ENCODE measurements at regions not wholly inside any gene's neighbourhood (a gene's known extent, or its start where the extent isn't known, plus 50 kb on each side); places are given as distances from the start of the nearest gene placed in this dataset.
A peak's percentile ranks its signal among the peaks of the same experiment; 100 is the strongest.

GRCh38 chr5:174376056-174376455 lies 330.6 kb downstream of the NSG2 start:
- H3K4me3 Mint-ChIP-seq = no peak overlapping the region

GRCh38 chr5:174376726-174377373 lies 331.3 kb downstream of the NSG2 start:
- no peak overlapping the region for H3K4me3 Mint-ChIP-seq
- H3K36me3 Mint-ChIP-seq = no peaks in the 10 kb centered on the region
- no peaks in the 10 kb centered on the region for H3K27me3 Mint-ChIP-seq
- ATAC-seq (ENCODE audit: low read depth in 2 of 2) = no peak
- DNase-seq = no peak
- H3K27ac Mint-ChIP-seq = peak overlapping the region in 1 of 6 donors; percentile 60
- peaks cover 0 to 17% (median 3%) of the 10 kb centered on the region in 7 donors for H3K9me3 Mint-ChIP-seq
- H3K4me1 Mint-ChIP-seq = no peaks in the 10 kb centered on the region

More at GRCh38 chr5:174376056-174376455, 330.6 kb downstream of the NSG2 start:
- H3K36me3 Mint-ChIP-seq = no peaks in the 10 kb centered on the region
- H3K4me1 Mint-ChIP-seq = no peaks in the 10 kb centered on the region
- no peak for DNase-seq
- ATAC-seq (ENCODE audit: low read depth in 2 of 2) = no peak
- peaks cover 0 to 17% (median 3%) of the 10 kb centered on the region in 7 donors for H3K9me3 Mint-ChIP-seq
- no peak overlapping the region for H3K27ac Mint-ChIP-seq
- peaks cover 2 to 4% (median 4%) of the 10 kb centered on the region in 3 donors for H3K27me3 Mint-ChIP-seq

DNA sequence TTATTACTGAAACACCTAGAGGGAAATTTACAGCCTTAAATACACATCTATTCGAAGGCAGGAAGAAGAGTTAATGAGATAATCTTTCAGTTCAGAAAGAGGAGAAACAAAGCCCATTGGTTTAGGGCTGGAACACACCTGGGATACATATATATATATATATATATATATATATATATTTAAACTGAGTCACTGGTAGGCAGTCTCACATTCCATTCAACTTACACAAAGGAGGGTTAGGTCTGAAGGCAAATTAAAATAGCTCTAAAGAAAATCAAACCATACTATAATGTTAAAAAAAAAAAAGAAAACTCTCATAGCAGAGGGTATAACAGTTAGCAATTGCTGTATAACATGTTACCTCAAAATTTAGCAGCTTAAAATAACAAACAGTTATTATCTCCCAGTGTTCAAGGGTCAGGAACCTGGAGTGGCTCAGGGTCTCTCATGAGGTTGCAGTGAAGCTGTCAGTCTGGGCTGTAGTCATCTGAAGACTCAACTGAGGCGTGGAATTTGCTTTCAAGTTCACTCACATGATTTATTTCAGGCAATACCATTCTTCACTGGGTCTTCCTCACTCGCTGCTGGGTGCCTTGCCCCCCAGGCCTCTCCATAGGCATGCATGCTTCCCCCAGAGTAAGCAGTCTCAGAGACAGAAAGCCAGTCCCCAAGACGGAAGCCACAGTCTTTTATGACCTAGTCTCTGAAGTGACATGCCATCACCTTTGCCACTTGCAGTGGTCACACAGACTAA lies 332.8 kb downstream of the NSG2 start:
- ATAC-seq (ENCODE audit: low read depth in 2 of 2) (no peak), DNase-seq (no peak)
- Mint-ChIP-seq H3K36me3 (no peaks in the 10 kb centered on the region), H3K27ac (no peak overlapping the region), H3K27me3 (no peaks in the 10 kb centered on the region), H3K9me3 (peaks cover 0 to 14% (median 5%) of the 10 kb centered on the region in 7 donors), H3K4me3 (no peak overlapping the region), H3K4me1 (no peaks in the 10 kb centered on the region)

- DNase-seq (no peak), ATAC-seq (ENCODE audit: low read depth in 2 of 2) (no peak)
- Mint-ChIP-seq H3K4me3 (no peak overlapping the region), H3K36me3 (no peaks in the 10 kb centered on the region), H3K27me3 (peaks cover 0 to 6% (median 6%) of the 10 kb centered on the region in 3 donors), H3K9me3 (peaks cover 0 to 14% (median 5%) of the 10 kb centered on the region in 7 donors), H3K4me1 (no peaks in the 10 kb centered on the region), H3K27ac (no peak overlapping the region)
Measured at GRCh38 chr5:174380311-174380710, 334.8 kb downstream of the NSG2 start.

- peaks cover 3 to 12% (median 10%) of the 10 kb centered on the region in 3 donors for H3K27me3 Mint-ChIP-seq
- no peaks in the 10 kb centered on the region for H3K4me1 Mint-ChIP-seq
- DNase-seq (no peak), ATAC-seq (ENCODE audit: low read depth in 2 of 2) (no peak)
- H3K9me3 Mint-ChIP-seq = peaks cover 0 to 14% (median 5%) of the 10 kb centered on the region in 7 donors
- no peak overlapping the region for H3K4me3 Mint-ChIP-seq
- H3K36me3 Mint-ChIP-seq = no peaks in the 10 kb centered on the region
- H3K27ac Mint-ChIP-seq = no peak overlapping the region
Measured at GRCh38 chr5:174381241-174381640, 335.7 kb downstream of the NSG2 start.

GRCh38 chr5:174383210-174384167 lies 338.0 kb downstream of the NSG2 start:
- ATAC-seq (ENCODE audit: low read depth in 2 of 2) (no peak), DNase-seq (no peak)
- no peaks in the 10 kb centered on the region for H3K4me1 Mint-ChIP-seq

DNA sequence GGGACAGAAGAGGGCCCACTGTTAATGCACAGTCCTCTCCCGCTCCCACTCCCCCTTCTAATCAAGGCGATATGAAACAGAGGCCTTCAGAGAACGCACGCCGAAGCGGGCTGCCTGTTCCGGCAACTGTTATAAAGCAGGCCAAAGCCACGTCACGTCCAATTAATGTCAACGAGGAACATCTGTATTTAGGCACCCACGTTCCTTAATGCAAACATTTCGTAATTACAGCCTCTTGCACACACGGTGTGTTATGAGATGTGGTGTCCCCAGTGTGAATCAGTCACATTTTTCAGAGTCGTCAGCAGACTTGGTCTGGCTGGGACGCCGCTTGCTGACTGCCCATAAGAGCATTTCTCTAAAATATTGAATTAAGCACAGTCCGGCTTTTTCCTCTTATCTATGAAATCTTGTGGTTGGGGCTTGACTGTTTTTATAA lies 339.0 kb downstream of the NSG2 start:
- Mint-ChIP-seq H3K4me3 (no peak overlapping the region), H3K27me3 (peaks cover 6 to 25% (median 16%) of the 10 kb centered on the region in 3 donors), H3K36me3 (no peaks in the 10 kb centered on the region), H3K27ac (no peak overlapping the region), H3K9me3 (peaks cover 2 to 13% (median 5%) of the 10 kb centered on the region in 7 donors), H3K4me1 (no peaks in the 10 kb centered on the region)
- DNase-seq = no peak
- ATAC-seq (ENCODE audit: low read depth in 2 of 2) = no peak

More at GRCh38 chr5:174383210-174384167, 338.0 kb downstream of the NSG2 start:
- Mint-ChIP-seq H3K27me3 (peaks cover 6 to 25% (median 16%) of the 10 kb centered on the region in 3 donors), H3K27ac (no peak overlapping the region), H3K36me3 (no peaks in the 10 kb centered on the region), H3K9me3 (peaks cover 1 to 14% (median 5%) of the 10 kb centered on the region in 7 donors), H3K4me3 (no peak overlapping the region)

- Mint-ChIP-seq H3K27ac (no peak overlapping the region), H3K36me3 (no peaks in the 10 kb centered on the region), H3K27me3 (peaks cover 6 to 25% (median 16%) of the 10 kb centered on the region in 3 donors), H3K4me1 (no peaks in the 10 kb centered on the region), H3K9me3 (peaks cover 0 to 9% (median 2%) of the 10 kb centered on the region in 7 donors), H3K4me3 (no peak overlapping the region)
- DNase-seq (no peak), ATAC-seq (ENCODE audit: low read depth in 2 of 2) (no peak)
Measured at GRCh38 chr5:174386306-174386705, 338.1 kb upstream of the MSX2 start.

- no peaks in the 10 kb centered on the region for H3K4me1 Mint-ChIP-seq
- no peak for ATAC-seq (ENCODE audit: low read depth in 2 of 2)
- H3K36me3 Mint-ChIP-seq = no peaks in the 10 kb centered on the region
- no peak overlapping the region for H3K27ac Mint-ChIP-seq
- peaks cover 6 to 25% (median 16%) of the 10 kb centered on the region in 3 donors for H3K27me3 Mint-ChIP-seq
- no peak for DNase-seq
- H3K9me3 Mint-ChIP-seq = peaks cover 0 to 9% (median 2%) of the 10 kb centered on the region in 7 donors
- H3K4me3 Mint-ChIP-seq = no peak overlapping the region
Measured at GRCh38 chr5:174386846-174387245, 337.5 kb upstream of the MSX2 start.

GRCh38 chr5:174387448-174387847 lies 336.9 kb upstream of the MSX2 start:
- Mint-ChIP-seq H3K4me1 (no peaks in the 10 kb centered on the region), H3K4me3 (no peak overlapping the region), H3K27me3 (peaks cover 6 to 25% (median 19%) of the 10 kb centered on the region in 3 donors), H3K27ac (no peak overlapping the region), H3K9me3 (peaks cover 0 to 9% (median 2%) of the 10 kb centered on the region in 7 donors), H3K36me3 (no peaks in the 10 kb centered on the region)
- DNase-seq (no peak), ATAC-seq (ENCODE audit: low read depth in 2 of 2) (no peak)

- DNase-seq (no peak), ATAC-seq (ENCODE audit: low read depth in 2 of 2) (no peak)
- H3K27me3 Mint-ChIP-seq = peaks cover 4 to 24% (median 15%) of the 10 kb centered on the region in 3 donors
- H3K36me3 Mint-ChIP-seq = no peaks in the 10 kb centered on the region
- H3K9me3 Mint-ChIP-seq = peaks cover 0 to 5% (median under 1%) of the 10 kb centered on the region in 7 donors
- H3K27ac Mint-ChIP-seq = no peak overlapping the region
- H3K4me3 Mint-ChIP-seq = no peak overlapping the region
- H3K4me1 Mint-ChIP-seq = no peaks in the 10 kb centered on the region
Measured at GRCh38 chr5:174392892-174393291, 331.5 kb upstream of the MSX2 start.

- Mint-ChIP-seq H3K27me3 (peaks cover 4 to 19% (median 15%) of the 10 kb centered on the region in 3 donors), H3K4me1 (no peaks in the 10 kb centered on the region)
- ATAC-seq (ENCODE audit: low read depth in 2 of 2) = no peak
Measured at GRCh38 chr5:174396541-174396940, 327.8 kb upstream of the MSX2 start.

DNA sequence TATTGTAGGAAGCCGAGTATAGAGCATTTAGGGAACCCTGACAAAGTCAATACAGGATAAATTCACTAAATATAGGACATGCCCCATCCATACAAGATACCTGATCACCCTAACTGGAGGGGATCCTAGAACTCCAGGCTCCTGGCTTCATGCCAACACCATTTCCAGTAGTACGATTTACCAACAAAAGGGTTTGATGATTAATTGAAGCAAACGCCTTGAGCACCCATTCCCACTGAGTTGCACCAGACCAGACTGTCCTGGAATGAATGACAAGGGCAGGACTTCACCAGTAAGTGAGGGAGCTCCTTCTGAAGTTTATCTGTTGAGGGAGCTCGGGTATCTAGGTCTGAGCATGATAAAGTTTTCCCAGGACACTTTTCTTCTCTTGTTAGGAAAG lies 327.2 kb upstream of the MSX2 start:
- no peak for DNase-seq
- Mint-ChIP-seq H3K9me3 (peaks cover 0 to 12% (median 4%) of the 10 kb centered on the region in 7 donors), H3K27ac (no peak overlapping the region), H3K4me1 (no peaks in the 10 kb centered on the region), H3K4me3 (no peak overlapping the region), H3K27me3 (peaks cover 4 to 19% (median 15%) of the 10 kb centered on the region in 3 donors), H3K36me3 (no peaks in the 10 kb centered on the region)
- no peak for ATAC-seq (ENCODE audit: low read depth in 2 of 2)

More at GRCh38 chr5:174396541-174396940, 327.8 kb upstream of the MSX2 start:
- no peaks in the 10 kb centered on the region for H3K36me3 Mint-ChIP-seq
- no peak for DNase-seq
- H3K27ac Mint-ChIP-seq = no peak overlapping the region
- no peak overlapping the region for H3K4me3 Mint-ChIP-seq
- H3K9me3 Mint-ChIP-seq = peaks cover 0 to 12% (median 4%) of the 10 kb centered on the region in 7 donors

Measured in naive B cell (primary cell).